Uterus (tissue), 3 donors: ENCODE measurements at regions not wholly inside any gene's neighbourhood (a gene's known extent, or its start where the extent isn't known, plus 50 kb on each side); places are given as distances from the start of the nearest gene placed in this dataset.

Experiments used
- DNase-seq, 2 donors: peaks; one replicate each; pipeline ENCODE4 v3.0.0-alpha.2; 2019 to 2020
- H3K27ac ChIP-seq, 2 donors: fragments of 200-600 bp; sonication (generic); 1 replicate in 1 of 2; 2 replicates in 1 of 2; pipeline ENCODE4 v1.5.1; 2016 to 2018
- H3K27me3 ChIP-seq, 2 donors: fragments of 200-600 bp; sonication (generic); one replicate each; pipeline ENCODE4 v1.5.1; 2018 to 2019; ENCODE audit warnings: control low read depth in 1 of 2
- H3K36me3 ChIP-seq, 2 donors: fragments of 200-600 bp; sonication (generic); one replicate each; pipeline ENCODE4 v1.5.1; 2019; ENCODE audit warnings: control low read depth in 1 of 2
- H3K4me1 ChIP-seq, 2 donors: fragments of 200-600 bp; sonication (generic); one replicate each; pipeline ENCODE4 v1.5.1; 2018 to 2019; ENCODE audit warnings: control low read depth in 1 of 2
- H3K4me3 ChIP-seq, 2 donors: fragments of 200-600 bp; sonication (generic); 1 replicate in 1 of 2; 2 replicates in 1 of 2; pipeline ENCODE4 v1.5.1; 2018 to 2019; ENCODE audit warnings: mild to moderate bottlenecking in 1 of 2
- H3K9me3 ChIP-seq, 2 donors: fragments of 200-600 bp; sonication (generic); one replicate each; pipeline ENCODE4 v1.5.1; 2019; ENCODE audit warnings: control low read depth in 1 of 2
- POLR2A ChIP-seq, 2 donors: fragments of 450-650 bp; IDR thresholded peaks; one replicate each; pipeline ENCODE4 v1.6.1; 2016; ENCODE audit warnings: antibody characterized with exemption in 2 of 2, mild to moderate bottlenecking in 1 of 2, moderate library complexity in 1 of 2
- intact Hi-C: fragments of 100-400 bp; cut with DNase I; formaldehyde crosslinking; loops from one replicate; pipeline ENCODE4 v1.15.1; 2023; ENCODE audit warnings: low total_unique reads
- TF ChIP-seq, protein P1 (sequence below), 4 experiments: fragments of 200-600 bp in 2 of 4; fragments of 450-650 bp in 2 of 4; sonication (generic) in 2 of 4; IDR thresholded peaks; one replicate each; pipeline ENCODE4 v1.5.1; 2016 to 2019; ENCODE audit warnings: antibody characterized with exemption in 4 of 4, mild to moderate bottlenecking in 2 of 4, moderate library complexity in 1 of 4
- donor health status: DM: yes; HTN: yes; CAD: no.

- no peaks in the 10 kb centered on the region for H3K4me1 ChIP-seq
- H3K27me3 ChIP-seq, result no peaks in the 10 kb centered on the region
- no peak for TF ChIP-seq POLR2A (IDR thresholded peaks at IDR 0.05)
- TF ChIP-seq, protein P1, sequence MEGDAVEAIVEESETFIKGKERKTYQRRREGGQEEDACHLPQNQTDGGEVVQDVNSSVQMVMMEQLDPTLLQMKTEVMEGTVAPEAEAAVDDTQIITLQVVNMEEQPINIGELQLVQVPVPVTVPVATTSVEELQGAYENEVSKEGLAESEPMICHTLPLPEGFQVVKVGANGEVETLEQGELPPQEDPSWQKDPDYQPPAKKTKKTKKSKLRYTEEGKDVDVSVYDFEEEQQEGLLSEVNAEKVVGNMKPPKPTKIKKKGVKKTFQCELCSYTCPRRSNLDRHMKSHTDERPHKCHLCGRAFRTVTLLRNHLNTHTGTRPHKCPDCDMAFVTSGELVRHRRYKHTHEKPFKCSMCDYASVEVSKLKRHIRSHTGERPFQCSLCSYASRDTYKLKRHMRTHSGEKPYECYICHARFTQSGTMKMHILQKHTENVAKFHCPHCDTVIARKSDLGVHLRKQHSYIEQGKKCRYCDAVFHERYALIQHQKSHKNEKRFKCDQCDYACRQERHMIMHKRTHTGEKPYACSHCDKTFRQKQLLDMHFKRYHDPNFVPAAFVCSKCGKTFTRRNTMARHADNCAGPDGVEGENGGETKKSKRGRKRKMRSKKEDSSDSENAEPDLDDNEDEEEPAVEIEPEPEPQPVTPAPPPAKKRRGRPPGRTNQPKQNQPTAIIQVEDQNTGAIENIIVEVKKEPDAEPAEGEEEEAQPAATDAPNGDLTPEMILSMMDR (IDR thresholded peaks at IDR 0.05), result no peak
- H3K27ac ChIP-seq, result no peak overlapping the region
- H3K4me3 ChIP-seq, result no peak overlapping the region
- no peaks in the 10 kb centered on the region for H3K36me3 ChIP-seq
- H3K9me3 ChIP-seq, result no peaks in the 10 kb centered on the region
- intact Hi-C loops, result no loop called here
- DNase-seq, result no peak
Measured at GRCh38 chr2:48069769-48070168, 163.5 kb upstream of the FBXO11 start.

DNA sequence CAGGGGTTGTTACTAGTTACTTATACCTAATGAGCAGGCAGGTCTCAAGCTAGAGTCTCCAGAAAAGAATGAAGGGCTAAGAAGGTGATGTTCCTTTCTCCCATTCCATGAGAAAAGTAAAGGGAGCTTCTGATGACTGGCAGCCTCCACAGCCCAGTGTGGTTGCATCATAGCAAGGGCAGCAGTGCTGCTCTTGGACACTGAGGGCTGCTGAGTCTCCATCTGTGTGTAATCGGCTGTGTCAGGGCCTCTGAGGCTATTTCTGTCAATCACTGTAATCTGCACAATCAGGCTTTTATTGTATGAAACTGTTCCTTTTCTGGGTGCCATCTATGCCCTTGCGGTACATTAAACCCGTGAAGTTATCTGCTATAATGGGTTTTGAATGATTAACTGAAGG is 164.1 kb upstream of the FBXO11 start:
- Histone ChIP-seq H3K27ac (no peak overlapping the region), H3K27me3 (no peaks in the 10 kb centered on the region), H3K4me1 (no peaks in the 10 kb centered on the region), H3K9me3 (no peaks in the 10 kb centered on the region), H3K4me3 (no peak overlapping the region), H3K36me3 (no peaks in the 10 kb centered on the region)
- intact Hi-C loops, result no loop called here
- DNase-seq, result no peak
- TF ChIP-seq, protein P1 (IDR thresholded peaks at IDR 0.05), result no peak
- no peak for TF ChIP-seq POLR2A (IDR thresholded peaks at IDR 0.05)

- intact Hi-C loops, result no loop called here
- Histone ChIP-seq H3K36me3 (no peaks in the 10 kb centered on the region), H3K27me3 (no peaks in the 10 kb centered on the region), H3K9me3 (no peaks in the 10 kb centered on the region), H3K27ac (no peak overlapping the region), H3K4me1 (no peaks in the 10 kb centered on the region), H3K4me3 (no peak overlapping the region)
- no peak for DNase-seq
- TF ChIP-seq, protein P1 (IDR thresholded peaks at IDR 0.05), result no peak
- no peak for TF ChIP-seq POLR2A (IDR thresholded peaks at IDR 0.05)
Measured at GRCh38 chr2:48072583-48072982, 166.3 kb upstream of the FBXO11 start.

GRCh38 chr2:48075631-48076030 is 169.3 kb upstream of the FBXO11 start:
- Histone ChIP-seq H3K9me3 (no peaks in the 10 kb centered on the region), H3K4me3 (no peak overlapping the region), H3K4me1 (no peaks in the 10 kb centered on the region), H3K27me3 (no peaks in the 10 kb centered on the region), H3K27ac (no peak overlapping the region), H3K36me3 (no peaks in the 10 kb centered on the region)
- TF ChIP-seq POLR2A (IDR thresholded peaks at IDR 0.05), result no peak
- TF ChIP-seq, protein P1 (IDR thresholded peaks at IDR 0.05), result no peak
- DNase-seq, result no peak
- intact Hi-C loops, result no loop called here

DNA sequence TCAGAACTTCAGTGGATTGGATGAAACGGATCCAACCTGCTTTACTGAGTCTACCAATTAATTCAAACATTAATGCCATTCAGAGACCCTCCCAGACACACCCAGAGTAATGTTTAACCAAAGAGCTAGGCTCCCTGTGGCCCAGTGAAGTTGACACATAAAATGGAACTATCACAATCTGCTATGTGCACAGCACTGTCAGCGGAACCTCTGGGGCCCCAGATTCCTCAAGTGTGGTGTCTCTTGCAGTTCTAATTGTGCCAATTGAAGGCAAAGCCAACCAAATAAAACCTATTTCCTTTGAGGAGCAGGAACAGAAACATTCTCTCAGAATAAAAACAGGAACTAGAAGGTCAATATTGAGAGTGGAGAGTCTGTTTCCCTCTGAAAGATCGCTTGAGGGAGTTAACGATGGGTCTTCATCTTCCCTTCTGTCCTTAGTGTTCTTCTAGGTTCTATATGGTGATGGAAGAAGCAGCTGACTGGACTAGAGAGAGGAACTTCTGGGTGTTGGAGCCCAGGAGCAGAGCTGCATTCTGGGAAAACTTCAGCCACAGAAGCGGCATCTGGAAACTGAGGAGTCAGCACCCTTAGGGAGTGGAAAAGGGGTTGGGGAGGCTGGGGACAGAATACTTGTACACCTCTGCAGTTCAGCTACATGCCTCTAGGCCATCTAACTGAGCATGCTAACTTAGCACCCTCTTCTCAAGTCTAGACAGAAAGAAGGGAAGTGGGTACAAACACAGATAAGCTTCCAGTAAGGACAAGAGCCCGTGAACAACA is 174.4 kb upstream of the FBXO11 start:
- H3K4me3 ChIP-seq, result no peak overlapping the region
- H3K4me1 ChIP-seq, result no peaks in the 10 kb centered on the region
- no peaks in the 10 kb centered on the region for H3K27me3 ChIP-seq
- no peak for DNase-seq
- TF ChIP-seq, protein P1 (IDR thresholded peaks at IDR 0.05), result no peak
- TF ChIP-seq POLR2A (IDR thresholded peaks at IDR 0.05), result no peak
- H3K36me3 ChIP-seq, result no peaks in the 10 kb centered on the region
- intact Hi-C loops, result no loop called here
- no peaks in the 10 kb centered on the region for H3K9me3 ChIP-seq
- H3K27ac ChIP-seq, result no peak overlapping the region
